SK-N-DZ (cell line): ENCODE measurements at regions not wholly inside any gene's neighbourhood (a gene's known extent, or its start where the extent isn't known, plus 50 kb on each side); places are given as distances from the start of the nearest gene placed in this dataset.
A peak's percentile ranks its signal among the peaks of the same experiment; 100 is the strongest.
"Not testable (repeated sequence)": the region's sequence is repeated elsewhere in the genome, so short reads cannot be mapped to it uniquely, and the experiment has no call there.

Experiments
- DNase-seq: peaks from one replicate; pipeline ENCODE4 v3.0.0-alpha.2; 2015; ENCODE audit warnings: low spot score

DNA sequence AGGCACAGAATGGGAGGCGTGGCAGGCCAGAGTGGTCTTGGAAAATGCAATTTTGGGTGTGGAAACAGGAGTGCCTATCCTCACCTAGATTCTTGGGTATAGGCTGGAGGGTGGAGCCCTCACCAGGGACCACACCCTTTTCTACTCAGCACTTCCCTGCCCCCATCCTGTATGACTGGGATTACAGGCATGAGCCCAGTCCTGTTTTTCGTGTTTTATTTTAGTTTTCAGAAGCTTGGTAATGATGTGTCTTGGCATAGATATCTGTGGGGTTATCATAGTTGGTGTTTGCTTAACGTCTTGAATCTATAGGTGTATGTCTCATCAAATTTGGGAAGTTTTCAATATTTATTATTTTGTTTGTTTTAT, 248.7 kb upstream of the CBLB start:
- no peak for DNase-seq

DNA sequence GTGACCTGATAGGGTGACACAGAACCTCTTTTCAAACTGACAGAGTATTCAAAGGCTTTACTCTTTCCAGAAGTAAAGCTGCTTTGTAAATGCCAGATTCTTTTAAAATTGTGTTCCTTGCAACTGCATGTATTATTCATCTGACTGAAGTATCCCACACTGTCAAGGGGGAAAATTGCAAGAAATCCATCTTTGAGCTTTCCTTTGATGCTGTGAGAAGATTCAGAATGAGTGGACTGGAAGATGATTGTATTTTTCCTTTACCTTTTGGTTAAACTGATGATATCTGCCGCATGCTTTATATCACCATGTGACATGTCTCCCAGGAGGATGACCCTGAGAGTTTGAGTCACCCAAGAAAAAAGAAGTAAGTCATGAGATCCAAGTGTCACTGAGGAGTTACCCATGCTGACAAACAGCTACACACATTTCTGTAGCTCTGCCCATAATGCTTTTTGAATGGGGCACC, 250.8 kb upstream of the CBLB start:
- DNase-seq: no peak

DNA sequence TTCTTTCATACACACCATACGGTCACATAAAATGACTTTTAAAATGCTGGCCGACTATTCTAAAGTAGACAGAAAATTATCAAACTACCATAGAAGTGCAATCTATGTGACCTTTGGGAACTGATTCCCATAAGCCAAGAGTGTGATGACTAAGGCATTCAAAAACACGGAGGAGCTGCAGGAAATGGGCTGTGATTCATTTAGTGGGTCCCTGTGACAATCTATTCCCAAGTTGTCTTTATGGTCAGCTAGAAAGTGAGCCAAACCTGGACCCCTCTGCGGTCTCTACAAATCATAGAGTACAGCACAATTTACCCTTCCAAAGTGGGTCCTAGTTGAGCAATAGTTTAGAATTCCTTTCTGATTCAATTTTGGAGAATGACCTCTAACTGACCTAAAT, 251.5 kb upstream of the CBLB start:
- no peak for DNase-seq

GRCh38 chr3:106121491-106122289, 252.9 kb upstream of the CBLB start:
- DNase-seq: no peak

DNA sequence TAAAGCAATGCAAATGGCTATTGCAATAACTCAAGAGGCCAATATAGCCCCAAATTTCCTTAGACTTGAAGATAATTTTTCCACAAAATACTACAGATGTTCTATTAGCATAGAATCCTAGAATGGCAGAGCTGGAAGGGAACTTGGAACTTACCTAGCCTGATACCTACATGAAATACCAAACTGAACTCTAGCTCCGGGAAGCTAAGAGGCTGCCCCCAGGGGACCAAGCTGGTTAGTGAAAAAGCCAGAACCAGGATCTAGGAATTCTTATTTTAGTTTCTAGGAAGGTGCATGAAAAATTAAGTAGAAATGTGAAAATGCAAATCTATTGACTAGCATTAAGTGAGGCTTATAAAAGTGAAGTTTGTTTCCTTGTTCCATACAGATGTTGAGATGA, 256.0 kb upstream of the CBLB start:
- DNase-seq: no peak

DNA sequence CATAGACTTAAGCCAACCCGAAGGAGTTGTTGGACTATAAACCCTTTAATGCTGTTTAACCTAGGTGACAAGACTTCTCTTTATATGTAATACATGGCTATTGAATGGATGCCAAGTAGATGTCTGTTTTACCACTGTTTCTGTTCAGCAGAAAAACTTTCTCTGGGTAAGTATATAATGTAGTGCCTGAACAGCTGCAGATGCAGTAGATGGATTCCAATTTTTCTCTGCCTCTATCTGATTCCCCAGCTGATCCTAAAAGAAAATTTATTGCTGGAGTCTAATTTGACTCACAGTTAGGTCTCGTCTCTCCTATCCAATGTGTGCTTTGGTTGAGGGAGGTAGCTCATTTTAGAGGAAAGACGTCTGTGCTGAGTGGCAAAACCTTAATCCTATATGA, 256.5 kb upstream of the CBLB start:
- DNase-seq: no peak

- DNase-seq: no peak
These were observed 257.4 kb upstream of the CBLB start for GRCh38 chr3:106126067-106126845.

GRCh38 chr3:106126846-106127235, 258.0 kb upstream of the CBLB start:
- DNase-seq: no peak

DNA sequence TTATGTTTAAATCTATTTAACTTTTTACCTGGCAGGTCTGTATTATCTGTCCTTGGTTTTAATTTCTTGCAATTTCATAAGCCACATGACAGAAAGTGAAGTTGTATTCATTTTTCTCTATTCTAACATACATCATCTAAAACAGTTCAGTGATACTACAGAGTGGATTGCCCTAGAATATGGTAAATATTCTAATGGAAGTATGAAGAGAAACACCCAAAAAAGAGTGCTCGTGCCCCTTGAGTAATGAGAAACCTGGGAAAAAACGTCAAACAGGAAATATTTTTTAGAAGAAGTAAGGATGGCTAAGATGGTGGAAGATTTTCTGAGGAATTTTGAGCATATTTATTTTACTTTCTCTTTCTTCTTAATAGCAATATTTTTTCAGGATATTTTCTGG, 261.1 kb upstream of the CBLB start:
- no peak for DNase-seq

DNA sequence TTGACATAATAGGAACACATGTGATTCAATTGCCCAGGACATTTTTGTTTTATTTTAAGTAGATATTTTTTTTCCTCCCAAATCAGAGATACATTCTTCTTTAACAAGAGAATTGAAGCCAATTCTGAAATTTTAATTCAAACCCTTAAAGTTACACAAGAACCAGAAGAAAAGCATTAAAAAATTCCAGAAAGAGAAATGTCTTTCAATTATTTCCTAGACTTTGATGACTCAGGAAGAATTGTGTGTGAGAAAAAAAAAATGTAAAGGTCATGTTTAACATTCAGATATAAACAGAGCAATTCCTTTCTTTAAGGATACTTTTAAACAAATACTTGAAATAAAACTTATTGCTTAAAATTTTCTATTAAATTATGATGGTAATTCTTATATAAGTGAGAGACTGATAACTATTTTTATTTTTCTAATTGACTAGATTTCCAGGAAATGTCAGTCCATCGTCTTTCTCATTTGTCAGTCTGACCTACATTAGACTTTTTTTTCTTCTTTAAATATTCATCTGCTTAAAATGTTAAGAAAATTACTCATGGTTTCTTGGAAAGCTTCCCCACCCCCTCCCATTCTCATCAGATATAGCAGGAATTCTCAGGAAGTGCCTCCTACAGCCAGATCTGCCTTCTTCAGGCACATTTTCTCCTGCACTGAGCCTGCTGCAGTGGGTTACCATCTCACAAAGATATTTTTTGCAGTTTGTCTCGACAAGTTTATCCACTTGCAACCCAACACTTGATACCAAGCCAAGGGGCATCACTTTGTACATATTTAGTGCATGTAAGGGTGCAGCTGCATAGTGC, 261.8 kb upstream of the CBLB start:
- peak; percentile 30 for DNase-seq

- no peak for DNase-seq
These were observed 266.8 kb upstream of the CBLB start for GRCh38 chr3:106135451-106136160.

DNA sequence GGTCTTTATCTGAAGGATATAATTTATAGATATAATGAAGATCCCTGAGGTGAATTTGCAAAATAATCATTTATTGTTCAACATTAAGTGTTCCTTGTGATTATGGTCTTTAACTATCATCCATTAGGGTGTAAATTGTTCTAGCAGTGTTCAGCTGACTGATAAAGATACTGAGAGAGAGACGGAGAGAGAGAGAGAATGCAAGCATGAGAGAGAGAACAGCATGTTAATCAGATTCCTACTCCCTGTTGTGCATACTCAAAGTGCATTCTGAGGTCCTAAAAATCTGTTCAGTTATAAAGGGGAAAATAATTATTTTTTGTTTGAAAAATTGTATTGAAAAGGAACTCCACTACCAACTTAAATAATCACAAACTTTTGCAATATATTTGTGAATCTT, 271.0 kb upstream of the CBLB start:
- DNase-seq: no peak

DNA sequence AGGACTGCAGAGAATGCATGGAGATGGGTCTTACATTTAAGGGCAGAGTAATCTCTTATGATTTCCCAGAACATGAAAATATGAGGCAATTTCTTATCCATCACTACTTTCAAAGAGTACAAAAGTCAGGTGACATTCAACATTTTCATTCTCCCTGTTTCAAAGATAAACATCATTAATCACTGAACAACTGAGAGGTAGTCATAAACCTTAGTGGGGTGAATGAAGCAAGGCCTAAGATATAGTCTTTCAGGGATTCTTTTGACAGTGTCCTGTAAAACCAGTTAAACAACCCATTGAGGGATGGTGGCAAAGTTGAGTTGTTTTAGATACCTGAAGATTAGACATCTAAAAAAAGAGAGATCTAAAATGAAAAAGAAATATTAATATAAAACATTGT, 271.6 kb upstream of the CBLB start:
- no peak for DNase-seq

GRCh38 chr3:106144030-106144429, 275.2 kb upstream of the CBLB start:
- no peak for DNase-seq

DNA sequence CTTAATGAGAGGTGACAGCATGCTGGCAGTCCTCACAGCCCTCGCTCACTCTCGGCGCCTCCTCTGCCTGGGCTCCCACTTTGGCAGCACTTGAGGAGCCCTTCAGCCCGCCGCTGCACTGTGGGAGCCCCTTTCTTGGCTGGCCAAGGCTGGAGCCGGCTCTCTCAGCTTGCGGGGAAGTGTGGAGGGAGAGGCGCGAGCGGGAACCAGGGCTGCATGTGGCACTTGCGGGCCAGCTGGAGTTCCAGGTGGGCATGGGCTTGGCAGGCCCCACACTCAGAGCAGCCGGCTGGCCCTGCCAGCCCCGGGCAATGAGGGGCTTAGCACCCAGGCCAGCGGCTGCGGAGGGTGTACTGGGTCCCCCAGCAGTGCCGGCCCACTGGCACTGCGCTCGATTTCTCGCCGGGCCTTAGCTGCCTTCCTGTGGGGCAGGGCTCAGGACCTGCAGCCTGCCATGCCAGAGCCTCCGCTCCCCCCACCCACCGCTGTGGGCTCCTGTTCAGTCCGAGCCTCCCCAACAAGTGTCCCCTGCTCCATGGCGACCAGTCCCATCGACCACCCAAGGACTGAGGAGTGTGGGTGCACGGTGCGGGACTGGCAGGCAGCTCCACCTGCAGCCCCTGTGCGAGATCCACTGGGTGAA, 279.7 kb upstream of the CBLB start:
- DNase-seq: not testable (repeated sequence)

DNA sequence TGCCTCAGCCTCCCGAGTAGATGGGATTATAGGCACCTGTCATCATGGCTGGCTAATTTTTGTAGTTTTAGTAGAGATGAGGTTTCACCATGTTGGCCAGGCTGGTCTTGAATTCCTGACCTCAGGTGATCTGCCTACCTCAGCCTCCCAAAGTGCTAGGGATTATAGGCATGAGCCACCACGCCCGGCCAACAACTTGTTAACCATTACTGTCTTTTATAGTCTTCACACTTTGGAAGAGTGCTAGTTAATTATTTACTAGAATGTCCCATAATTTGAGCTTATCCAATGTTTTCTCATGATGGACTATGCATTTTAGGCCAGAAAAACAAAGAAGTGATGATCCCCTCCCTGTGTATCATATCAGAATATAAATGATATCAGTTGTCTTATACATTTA, 288.6 kb upstream of the CBLB start:
- DNase-seq: no peak

DNA sequence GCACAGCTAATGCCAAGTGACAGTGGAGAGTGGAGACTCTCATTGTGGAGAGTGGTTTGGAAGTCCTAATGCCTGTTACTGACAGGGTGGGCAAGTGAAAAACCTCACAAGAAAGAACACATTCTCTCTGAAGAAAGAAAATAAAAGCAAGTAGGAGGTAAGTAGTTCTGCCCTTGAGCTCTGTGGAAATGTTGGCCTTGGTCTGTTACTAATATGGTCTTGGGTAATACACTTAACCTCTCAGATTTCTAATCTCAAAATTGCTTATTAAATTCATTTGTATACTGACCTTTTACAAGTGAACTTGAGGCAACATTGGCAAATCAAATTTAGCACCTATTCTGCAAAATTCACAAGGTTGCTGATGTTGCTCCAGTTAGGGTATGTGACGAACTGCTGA, 291.6 kb upstream of the CBLB start:
- DNase-seq: no peak

DNA sequence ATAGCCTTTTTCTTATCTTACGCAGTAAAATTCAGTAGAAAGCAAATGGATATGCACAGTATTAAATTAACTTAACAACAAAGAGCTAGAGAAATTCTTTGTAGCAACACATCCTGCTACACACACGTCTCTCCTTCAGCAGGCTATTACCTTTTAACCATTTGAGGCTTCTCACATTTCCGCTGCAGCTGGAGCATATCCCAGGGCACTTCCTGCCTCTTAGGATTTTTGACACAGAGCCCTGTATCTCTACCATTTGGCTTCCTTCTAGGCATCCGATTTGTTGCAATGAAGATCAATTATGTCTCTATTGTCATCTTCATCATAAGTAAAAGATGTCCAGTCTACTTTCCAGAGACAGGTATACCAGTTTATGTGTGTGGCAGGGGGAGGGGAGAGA, 292.4 kb upstream of the CBLB start:
- DNase-seq: no peak

DNA sequence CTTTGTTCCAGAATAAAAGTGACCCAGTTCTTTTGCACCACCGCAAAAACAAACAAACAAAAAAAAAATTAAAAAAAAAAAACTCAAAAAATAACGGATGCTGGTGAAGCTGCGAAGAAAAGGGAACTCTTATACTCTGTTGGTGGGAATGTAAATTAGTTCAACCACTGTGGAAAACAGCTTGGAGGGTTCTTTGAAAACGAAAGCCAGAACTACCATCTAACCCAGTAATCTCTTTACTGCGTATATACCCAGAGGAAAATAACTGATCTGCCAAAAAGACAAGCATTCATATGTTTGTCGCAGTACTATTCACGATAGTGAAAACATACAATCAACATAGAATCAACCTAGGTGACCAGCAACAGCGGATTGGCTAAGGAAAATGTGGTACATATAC, 298.9 kb upstream of the CBLB start:
- no peak for DNase-seq

DNA sequence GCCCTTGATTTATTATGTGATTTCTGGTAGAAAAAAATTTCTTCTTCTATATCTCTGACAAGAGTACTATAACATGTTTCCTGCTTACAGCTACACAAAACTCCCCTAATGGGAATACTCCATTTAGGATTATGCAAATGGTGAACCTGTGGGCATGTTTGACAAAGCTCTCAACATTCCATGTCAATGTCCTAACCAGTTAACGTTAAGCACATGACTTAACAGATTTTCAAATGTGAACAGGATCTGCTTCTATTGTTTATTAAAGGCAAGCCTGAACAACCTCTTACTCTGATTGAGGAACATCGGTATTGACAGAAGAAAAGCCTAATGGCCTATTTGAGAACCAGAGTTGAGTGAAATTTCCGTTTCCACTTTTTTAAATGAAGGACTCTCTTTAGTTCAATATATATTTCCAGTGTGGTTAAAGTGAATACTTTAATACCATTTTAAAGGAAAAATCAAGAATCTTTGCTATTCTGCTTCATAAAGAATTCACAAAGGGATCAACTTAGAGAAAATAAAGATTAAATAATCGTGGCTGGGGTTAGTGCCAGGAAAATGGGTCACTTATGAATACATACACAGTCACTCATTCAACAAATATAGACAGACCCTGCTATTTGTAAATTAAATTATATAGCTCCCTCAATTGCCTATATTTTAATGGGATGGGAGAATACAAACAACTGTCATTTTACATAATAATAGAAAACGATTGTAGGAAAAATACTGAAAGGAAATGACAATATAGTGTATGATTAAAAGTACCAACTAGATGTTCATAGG, 300.3 kb upstream of the CBLB start:
- DNase-seq: no peak
